Neural cell (in vitro differentiated cells): ENCODE measurements at regions not wholly inside any gene's neighbourhood (a gene's known extent, or its start where the extent isn't known, plus 50 kb on each side); places are given as distances from the start of the nearest gene placed in this dataset.

ENCODE experiments used
- H2AFZ ChIP-seq: fragments of 200-600, 300-800 bp; sonication (generic), shearing (Covaris generic); 2 replicates; pipeline ENCODE4 v1.6.0; 2014; ENCODE audit warnings: low read depth, mild to moderate bottlenecking, antibody characterized with exemption, low read length, moderate library complexity
- H3F3A ChIP-seq: fragments of 200-600 bp; shearing (Covaris generic); 2 replicates; pipeline ENCODE4 v1.6.1; 2016; ENCODE audit warnings: mild to moderate bottlenecking, moderate library complexity, mixed read lengths, antibody characterized with exemption, low read length; ENCODE audit not compliant: insufficient read depth, poor library complexity, severe bottlenecking
- H3K27ac ChIP-seq: fragments of 200-600, 300-800 bp; sonication (generic), shearing (Covaris generic); 2 replicates; pipeline ENCODE4 v1.5.1; 2014; ENCODE audit warnings: mild to moderate bottlenecking, low read length, moderate library complexity
- H3K27me3 ChIP-seq: fragments of 300-800, 200-600 bp; sonication (generic), shearing (Covaris generic); 2 replicates; pipeline ENCODE4 v1.6.0; 2014; ENCODE audit warnings: mild to moderate bottlenecking, low read depth, low read length, moderate library complexity; ENCODE audit not compliant: insufficient read depth
- H3K36me3 ChIP-seq: fragments of 300-800, 200-600 bp; sonication (generic), shearing (Covaris generic); 2 replicates; pipeline ENCODE4 v1.5.1; 2014; ENCODE audit warnings: mild to moderate bottlenecking, antibody characterized with exemption, low read length, moderate library complexity; ENCODE audit not compliant: insufficient read depth
- H3K4me2 ChIP-seq: fragments of 300-800, 200-600 bp; sonication (generic), shearing (Covaris generic); 2 replicates; pipeline ENCODE4 v1.6.0; 2014; ENCODE audit warnings: mild to moderate bottlenecking, low read length
- H3K4me3 ChIP-seq: fragments of 300-800, 200-600 bp; sonication (generic), shearing (Covaris generic); 2 replicates; pipeline ENCODE4 v1.5.1; 2014; ENCODE audit warnings: mild to moderate bottlenecking, low read length, moderate library complexity
- H3K79me2 ChIP-seq: fragments of 200-600 bp; shearing (Covaris generic); replicated peaks from 2 replicates; pipeline ENCODE4 v1.6.0; 2014; ENCODE audit warnings: mild to moderate bottlenecking, low read length, moderate library complexity; ENCODE audit not compliant: insufficient read depth
- H3K9ac ChIP-seq: fragments of 300-800, 200-600 bp; sonication (generic), shearing (Covaris generic); 2 replicates; pipeline ENCODE4 v1.6.1; 2016; ENCODE audit warnings: mild to moderate bottlenecking, low read length, mixed read lengths
- H3K9me2 ChIP-seq: fragments of 200-600 bp; shearing (Covaris generic); 2 replicates; pipeline ENCODE4 v1.6.1; 2016; ENCODE audit warnings: mild to moderate bottlenecking, low read length, mixed read lengths; ENCODE audit not compliant: insufficient read depth
- H3K9me3 ChIP-seq: fragments of 200-600, 300-800 bp; sonication (generic), shearing (Covaris generic); 2 replicates; pipeline ENCODE4 v1.6.1; 2016; ENCODE audit warnings: mild to moderate bottlenecking, mixed run types, low read length, moderate library complexity, mixed read lengths
- H4K20me1 ChIP-seq: fragments of 200-600 bp; shearing (Covaris generic); 2 replicates; pipeline ENCODE4 v1.6.1; 2016; ENCODE audit warnings: mild to moderate bottlenecking, mixed run types; ENCODE audit not compliant: insufficient read depth
- CTCF ChIP-seq: fragments of 450-650 bp; IDR thresholded peaks from 2 replicates; pipeline ENCODE4 v1.5.1; 2014; ENCODE audit warnings: antibody characterized with exemption, mild to moderate bottlenecking, moderate library complexity; ENCODE audit not compliant: poor library complexity, severe bottlenecking
- EP300 ChIP-seq: fragments of 450-650 bp; conservative IDR thresholded peaks from 2 replicates; pipeline ENCODE4 v1.6.1; 2014; ENCODE audit warnings: antibody characterized with exemption, mild to moderate bottlenecking, moderate library complexity; ENCODE audit not compliant: poor library complexity, severe bottlenecking
- EZH2 ChIP-seq: fragments of 200-600, 300-800 bp; shearing (Covaris generic), sonication (generic); IDR thresholded peaks from 2 replicates; pipeline ENCODE4 v1.6.1; 2014; ENCODE audit warnings: antibody characterized with exemption, low read length, borderline replicate concordance, mild to moderate bottlenecking; ENCODE audit not compliant: insufficient read depth, poor library complexity, severe bottlenecking
- MXI1 ChIP-seq: fragments of 450-650 bp; conservative IDR thresholded peaks from 2 replicates; pipeline ENCODE4 v1.6.1; 2014; ENCODE audit warnings: antibody characterized with exemption, mild to moderate bottlenecking; ENCODE audit not compliant: poor library complexity, severe bottlenecking
- POLR2AphosphoS5 ChIP-seq: IDR thresholded peaks from 2 replicates; pipeline ENCODE4 v1.6.1; 2012
- RAD21 ChIP-seq: fragments of 450-650 bp; conservative IDR thresholded peaks from 2 replicates; pipeline ENCODE4 v1.6.1; 2014; ENCODE audit warnings: antibody characterized with exemption, mild to moderate bottlenecking, moderate library complexity
- REST ChIP-seq: IDR thresholded peaks from 2 replicates; pipeline ENCODE4 v1.6.1; 2012; ENCODE audit warnings: borderline replicate concordance
- TAF1 ChIP-seq: IDR thresholded peaks from 2 replicates; pipeline ENCODE4 v1.6.1; 2012; ENCODE audit warnings: low read depth

GRCh38 chrX:112555831-112556230, 123.9 kb downstream of the LHFPL1 start:
- Histone ChIP-seq H3K36me3 (no peaks in the 10 kb centered on the region), H3K27me3 (no peaks in the 10 kb centered on the region)
- TF ChIP-seq RAD21 (no peak), MXI1 (no peak), REST (no peak), EZH2 (no peak), POLR2AphosphoS5 (no peak), TAF1 (no peak)

GRCh38 chrX:112545051-112545450, 134.7 kb downstream of the LHFPL1 start:
- H3K27me3 ChIP-seq, result no peaks in the 10 kb centered on the region
- H3F3A ChIP-seq, result no peaks in the 10 kb centered on the region
- no peak overlapping the region for H3K27ac ChIP-seq
- H3K4me3 ChIP-seq, result no peak overlapping the region
- no peaks in the 10 kb centered on the region for H3K9me3 ChIP-seq
- H3K4me2 ChIP-seq, result no peak overlapping the region
- H4K20me1 ChIP-seq, result no peaks in the 10 kb centered on the region
- H3K9me2 ChIP-seq, result no peaks in the 10 kb centered on the region
- no peak overlapping the region for H3K9ac ChIP-seq
- no peaks in the 10 kb centered on the region for H3K79me2 ChIP-seq
- H2AFZ ChIP-seq, result no peak overlapping the region
- no peaks in the 10 kb centered on the region for H3K36me3 ChIP-seq
- no peak for TF ChIP-seq EZH2
- no peak for TF ChIP-seq REST
- no peak for TF ChIP-seq EP300
- no peak for TF ChIP-seq CTCF
- TF ChIP-seq MXI1, result no peak

More at GRCh38 chrX:112555831-112556230, 123.9 kb downstream of the LHFPL1 start:
- H3K27ac ChIP-seq, result no peak overlapping the region
- no peak overlapping the region for H3K9ac ChIP-seq
- no peaks in the 10 kb centered on the region for H3K79me2 ChIP-seq
- no peak overlapping the region for H3K4me3 ChIP-seq
- no peaks in the 10 kb centered on the region for H3F3A ChIP-seq
- H3K9me2 ChIP-seq, result no peaks in the 10 kb centered on the region
- no peak overlapping the region for H2AFZ ChIP-seq
- H3K9me3 ChIP-seq, result no peaks in the 10 kb centered on the region
- no peak overlapping the region for H3K4me2 ChIP-seq
- H4K20me1 ChIP-seq, result no peaks in the 10 kb centered on the region
